ENCODE measurements at regions not wholly inside any gene's neighbourhood (a gene's known extent, or its start where the extent isn't known, plus 50 kb on each side); places are given as distances from the start of the nearest gene placed in this dataset.

GRCh38 chr17:79428988-79429387, 181.9 kb downstream of the RBFOX3 start:
- POLR2A ChIA-PET = no interaction called here
- no peaks in the 10 kb centered on the region for H4K20me1 ChIP-seq (replicated peaks; ENCODE audit: control insufficient read depth, extremely low read depth, insufficient read depth, low read length)
- no peak overlapping the region for H3K27ac ChIP-seq (ENCODE audit: insufficient read depth, low read depth, low read length)
- FAIRE-seq = no peak
- no peaks in the 10 kb centered on the region for H3K4me1 ChIP-seq (ENCODE audit: control insufficient read depth, extremely low read depth, insufficient read depth, low read length)
- no peak overlapping the region for H3K9ac ChIP-seq (replicated peaks; ENCODE audit: extremely low read depth, insufficient read depth, low read length)
- H2AFZ ChIP-seq (ENCODE audit: low read depth, low read length) = no peak overlapping the region
- H3K4me3 ChIP-seq (replicated peaks in 1 of 3; ENCODE audit: insufficient read depth in 1 of 3, low read depth in 1 of 3, low read length in 3 of 3) = no peak overlapping the region
- no peaks in the 10 kb centered on the region for H3K9me1 ChIP-seq (replicated peaks; ENCODE audit: control insufficient read depth, extremely low read depth, insufficient read depth, low read length)
- intact Hi-C loops (cut with micrococcal nuclease) = no loop called here
- dilution Hi-C loops (cut with MboI; ENCODE audit: extremely low pct_ligation_motif_present, low sequenced_read_pairs) = no loop called here
- H3K27me3 ChIP-seq (ENCODE audit: control insufficient read depth in 2 of 2, insufficient read depth in 2 of 2, low read length in 2 of 2) = no peaks in the 10 kb centered on the region
- no peaks in the 10 kb centered on the region for H3K36me3 ChIP-seq (ENCODE audit: control insufficient read depth in 2 of 2, extremely low read depth in 1 of 2, insufficient read depth in 2 of 2, low read length in 2 of 2)
- no TSS peak for BruUV-seq (replicated peaks)
- H3K79me2 ChIP-seq (ENCODE audit: control insufficient read depth, insufficient read depth, low read length) = no peaks in the 10 kb centered on the region
- no peak for TF ChIP-seq POLR2AphosphoS5 (IDR thresholded peaks at IDR 0.05; ENCODE audit: insufficient read depth, low read depth, low read length)
- TF ChIP-seq GATA2 (IDR thresholded peaks at IDR 0.05; ENCODE audit: insufficient read depth, insufficient read length, low read depth, low read length) = no peak
- TF ChIP-seq JUN (IDR thresholded peaks at IDR 0.05; ENCODE audit: borderline replicate concordance, insufficient read depth, insufficient read length, low read depth) = no peak
- no peak for TF ChIP-seq FOS (IDR thresholded peaks at IDR 0.05; ENCODE audit: borderline replicate concordance, insufficient read depth, low read length)
- TF ChIP-seq, protein P1, sequence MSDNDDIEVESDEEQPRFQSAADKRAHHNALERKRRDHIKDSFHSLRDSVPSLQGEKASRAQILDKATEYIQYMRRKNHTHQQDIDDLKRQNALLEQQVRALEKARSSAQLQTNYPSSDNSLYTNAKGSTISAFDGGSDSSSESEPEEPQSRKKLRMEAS (IDR thresholded peaks at IDR 0.05; ENCODE audit: insufficient read depth, insufficient read length) = no peak
- TF ChIP-seq CTCF (IDR thresholded peaks at IDR 0.05; ENCODE audit: extremely low read depth in 1 of 2, insufficient read depth in 1 of 2, low read depth in 1 of 2, low read length in 2 of 2) = no peak
- no peak for TF ChIP-seq MYC (IDR thresholded peaks at IDR 0.05; ENCODE audit: low read depth, low read length)
- TF ChIP-seq EZH2 (IDR thresholded peaks at IDR 0.05; ENCODE audit: borderline replicate concordance, low read depth, low read length, severe bottlenecking) = no peak
- no peak for TF ChIP-seq POLR2A (IDR thresholded peaks at IDR 0.05; ENCODE audit: low read depth, low read length)
- H3K4me2 ChIP-seq (ENCODE audit: insufficient read depth, low read length) = no peak overlapping the region
- CTCF ChIA-PET = no interaction called here
- no peak for DNase-seq (ENCODE audit: low read depth, low spot score)
- no peaks in the 10 kb centered on the region for H3K9me3 ChIP-seq (replicated peaks; ENCODE audit: control insufficient read depth, insufficient read depth, low read length)
